Renal cortical epithelial cell (primary cell): ENCODE measurements at regions not wholly inside any gene's neighbourhood (a gene's known extent, or its start where the extent isn't known, plus 50 kb on each side); places are given as distances from the start of the nearest gene placed in this dataset.

ENCODE experiments used
- DNase-seq: peaks from one replicate; pipeline ENCODE4 v3.0.0-alpha.2; 2011; ENCODE audit warnings: low read depth

GRCh38 chr16:35639233-35640205 lies 2180.1 kb downstream of the TP53TG3F start:
- peak; percentile 66 for DNase-seq

GRCh38 chr16:35642322-35642835 lies 2183.0 kb downstream of the TP53TG3F start:
- DNase-seq = no peak

GRCh38 chr16:35651841-35652240 lies 2192.4 kb downstream of the TP53TG3F start:
- no peak for DNase-seq

- DNase-seq = no peak
Observed at GRCh38 chr16:35664091-35664693, 2204.8 kb downstream of the TP53TG3F start.

- no peak for DNase-seq
Observed at GRCh38 chr16:35685085-35685484, 2225.7 kb downstream of the TP53TG3F start.

GRCh38 chr16:35686595-35686994 lies 2227.2 kb downstream of the TP53TG3F start:
- DNase-seq = no peak

- no peak for DNase-seq
Observed at GRCh38 chr16:35687071-35687470, 2227.7 kb downstream of the TP53TG3F start.

- DNase-seq = no peak
Observed at GRCh38 chr16:35687781-35688180, 2228.4 kb downstream of the TP53TG3F start.

GRCh38 chr16:35689764-35690163 lies 2230.4 kb downstream of the TP53TG3F start:
- DNase-seq = no peak

GRCh38 chr16:35690413-35690812 lies 2231.0 kb downstream of the TP53TG3F start:
- DNase-seq = no peak

GRCh38 chr16:35691057-35691456 lies 2231.6 kb downstream of the TP53TG3F start:
- no peak for DNase-seq

GRCh38 chr16:35692824-35693223 lies 2233.4 kb downstream of the TP53TG3F start:
- no peak for DNase-seq

GRCh38 chr16:35706901-35707300 lies 2247.5 kb downstream of the TP53TG3F start:
- no peak for DNase-seq

GRCh38 chr16:35711435-35711834 lies 2252.0 kb downstream of the TP53TG3F start:
- DNase-seq = no peak

GRCh38 chr16:35711958-35712357 lies 2252.5 kb downstream of the TP53TG3F start:
- DNase-seq = no peak

- no peak for DNase-seq
Observed at GRCh38 chr16:35713762-35714650, 2254.6 kb downstream of the TP53TG3F start.

GRCh38 chr16:35714665-35715064 lies 2255.3 kb downstream of the TP53TG3F start:
- no peak for DNase-seq

- no peak for DNase-seq
Observed at GRCh38 chr16:35724551-35724950, 2265.1 kb downstream of the TP53TG3F start.

- DNase-seq = no peak
Observed at GRCh38 chr16:35725949-35726348, 2266.5 kb downstream of the TP53TG3F start.

- DNase-seq = no peak
Observed at GRCh38 chr16:35730251-35730650, 2270.8 kb downstream of the TP53TG3F start.

- DNase-seq = no peak
Observed at GRCh38 chr16:35731341-35732040, 2272.1 kb downstream of the TP53TG3F start.
